Loucy (cell line): ENCODE measurements at regions not wholly inside any gene's neighbourhood (a gene's known extent, or its start where the extent isn't known, plus 50 kb on each side); places are given as distances from the start of the nearest gene placed in this dataset.

Experiments used
- EZH2phosphoT487 ChIP-seq: fragments of 200-600 bp; IDR thresholded peaks from 2 replicates; pipeline ENCODE4 v1.6.1; 2018; ENCODE audit warnings: antibody characterized with exemption, mild to moderate bottlenecking, moderate library complexity, borderline replicate concordance
- TF ChIP-seq, protein P1 (sequence below): fragments of 200-600 bp; sonication (generic); conservative IDR thresholded peaks from 2 replicates; pipeline ENCODE4 v1.5.1; 2014; ENCODE audit warnings: mild to moderate bottlenecking, antibody characterized with exemption, low read length

DNA sequence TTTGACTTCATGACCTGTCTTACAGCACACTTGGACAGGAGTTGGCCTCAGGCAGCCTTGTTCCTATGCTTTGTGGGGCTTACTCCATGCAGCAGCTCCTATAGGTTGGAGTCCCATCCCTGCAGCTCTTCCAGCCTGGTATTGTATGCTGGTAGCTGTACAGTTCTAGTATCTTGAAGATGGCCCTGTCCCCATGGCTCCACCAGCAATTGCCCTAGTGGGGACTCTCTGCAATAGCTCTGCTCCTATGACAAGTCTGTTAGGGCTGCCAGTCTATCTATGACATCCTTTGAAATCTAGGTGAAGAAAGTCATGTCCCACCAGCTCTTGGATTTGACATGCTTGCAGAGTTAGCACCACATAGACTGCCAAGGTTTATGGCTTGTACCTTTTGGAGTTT, 252.6 kb downstream of the ANTXR2 start:
- TF ChIP-seq, protein P1, sequence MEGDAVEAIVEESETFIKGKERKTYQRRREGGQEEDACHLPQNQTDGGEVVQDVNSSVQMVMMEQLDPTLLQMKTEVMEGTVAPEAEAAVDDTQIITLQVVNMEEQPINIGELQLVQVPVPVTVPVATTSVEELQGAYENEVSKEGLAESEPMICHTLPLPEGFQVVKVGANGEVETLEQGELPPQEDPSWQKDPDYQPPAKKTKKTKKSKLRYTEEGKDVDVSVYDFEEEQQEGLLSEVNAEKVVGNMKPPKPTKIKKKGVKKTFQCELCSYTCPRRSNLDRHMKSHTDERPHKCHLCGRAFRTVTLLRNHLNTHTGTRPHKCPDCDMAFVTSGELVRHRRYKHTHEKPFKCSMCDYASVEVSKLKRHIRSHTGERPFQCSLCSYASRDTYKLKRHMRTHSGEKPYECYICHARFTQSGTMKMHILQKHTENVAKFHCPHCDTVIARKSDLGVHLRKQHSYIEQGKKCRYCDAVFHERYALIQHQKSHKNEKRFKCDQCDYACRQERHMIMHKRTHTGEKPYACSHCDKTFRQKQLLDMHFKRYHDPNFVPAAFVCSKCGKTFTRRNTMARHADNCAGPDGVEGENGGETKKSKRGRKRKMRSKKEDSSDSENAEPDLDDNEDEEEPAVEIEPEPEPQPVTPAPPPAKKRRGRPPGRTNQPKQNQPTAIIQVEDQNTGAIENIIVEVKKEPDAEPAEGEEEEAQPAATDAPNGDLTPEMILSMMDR = peak; percentile 41; the same call in 1 of the 2 replicates
- no peak for TF ChIP-seq EZH2phosphoT487
